Ishikawa (cell line): ENCODE measurements at regions not wholly inside any gene's neighbourhood (a gene's known extent, or its start where the extent isn't known, plus 50 kb on each side); places are given as distances from the start of the nearest gene placed in this dataset.

Experiments
- CEBPB ChIP-seq: IDR thresholded peaks from 2 replicates; pipeline ENCODE4 v1.6.1; 2012
- CREB1 ChIP-seq: IDR thresholded peaks from 2 replicates; pipeline ENCODE4 v1.6.1; 2012; ENCODE audit warnings: low read depth
- EGR1 ChIP-seq: IDR thresholded peaks from 2 replicates; pipeline ENCODE4 v1.6.1; 2012
- EP300 ChIP-seq: IDR thresholded peaks from 2 replicates; pipeline ENCODE4 v1.6.1; 2012; ENCODE audit warnings: borderline replicate concordance
- FOXM1 ChIP-seq: IDR thresholded peaks from 2 replicates; pipeline ENCODE4 v1.6.1; 2012; ENCODE audit warnings: low read depth, borderline replicate concordance
- NFIC ChIP-seq: IDR thresholded peaks from 2 replicates; pipeline ENCODE4 v1.6.1; 2012
- RAD21 ChIP-seq: IDR thresholded peaks from 2 replicates; pipeline ENCODE4 v1.6.1; 2012; ENCODE audit warnings: low read depth
- TAF1 ChIP-seq: IDR thresholded peaks from 2 replicates; pipeline ENCODE4 v1.6.1; 2012; ENCODE audit warnings: low read depth, mild to moderate bottlenecking
- TCF12 ChIP-seq: IDR thresholded peaks from 2 replicates; pipeline ENCODE4 v1.6.1; 2012; ENCODE audit warnings: low read depth
- TEAD4 ChIP-seq: IDR thresholded peaks from 2 replicates; pipeline ENCODE4 v1.6.1; 2012
- YY1 ChIP-seq: IDR thresholded peaks from 2 replicates; pipeline ENCODE4 v1.6.1; 2012; ENCODE audit warnings: low read depth
- ZBTB7A ChIP-seq: IDR thresholded peaks from 2 replicates; pipeline ENCODE4 v1.6.1; 2012; ENCODE audit warnings: low read depth
- TF ChIP-seq, protein P1 (sequence below): IDR thresholded peaks from 2 replicates; pipeline ENCODE4 v1.6.1; 2012; ENCODE audit warnings: low read depth, mild to moderate bottlenecking
- TF ChIP-seq, protein P2 (sequence below): IDR thresholded peaks from 2 replicates; pipeline ENCODE4 v1.6.1; 2012
- TF ChIP-seq, protein P3 (sequence below): IDR thresholded peaks from 2 replicates; pipeline ENCODE4 v1.6.1; 2012

GRCh38 chr6:92371211-92372208 is 1047.8 kb downstream of the EPHA7 start:
- no peak for TF ChIP-seq FOXM1
- TF ChIP-seq EGR1: no peak
- no peak for TF ChIP-seq CEBPB
- TF ChIP-seq, protein P1, sequence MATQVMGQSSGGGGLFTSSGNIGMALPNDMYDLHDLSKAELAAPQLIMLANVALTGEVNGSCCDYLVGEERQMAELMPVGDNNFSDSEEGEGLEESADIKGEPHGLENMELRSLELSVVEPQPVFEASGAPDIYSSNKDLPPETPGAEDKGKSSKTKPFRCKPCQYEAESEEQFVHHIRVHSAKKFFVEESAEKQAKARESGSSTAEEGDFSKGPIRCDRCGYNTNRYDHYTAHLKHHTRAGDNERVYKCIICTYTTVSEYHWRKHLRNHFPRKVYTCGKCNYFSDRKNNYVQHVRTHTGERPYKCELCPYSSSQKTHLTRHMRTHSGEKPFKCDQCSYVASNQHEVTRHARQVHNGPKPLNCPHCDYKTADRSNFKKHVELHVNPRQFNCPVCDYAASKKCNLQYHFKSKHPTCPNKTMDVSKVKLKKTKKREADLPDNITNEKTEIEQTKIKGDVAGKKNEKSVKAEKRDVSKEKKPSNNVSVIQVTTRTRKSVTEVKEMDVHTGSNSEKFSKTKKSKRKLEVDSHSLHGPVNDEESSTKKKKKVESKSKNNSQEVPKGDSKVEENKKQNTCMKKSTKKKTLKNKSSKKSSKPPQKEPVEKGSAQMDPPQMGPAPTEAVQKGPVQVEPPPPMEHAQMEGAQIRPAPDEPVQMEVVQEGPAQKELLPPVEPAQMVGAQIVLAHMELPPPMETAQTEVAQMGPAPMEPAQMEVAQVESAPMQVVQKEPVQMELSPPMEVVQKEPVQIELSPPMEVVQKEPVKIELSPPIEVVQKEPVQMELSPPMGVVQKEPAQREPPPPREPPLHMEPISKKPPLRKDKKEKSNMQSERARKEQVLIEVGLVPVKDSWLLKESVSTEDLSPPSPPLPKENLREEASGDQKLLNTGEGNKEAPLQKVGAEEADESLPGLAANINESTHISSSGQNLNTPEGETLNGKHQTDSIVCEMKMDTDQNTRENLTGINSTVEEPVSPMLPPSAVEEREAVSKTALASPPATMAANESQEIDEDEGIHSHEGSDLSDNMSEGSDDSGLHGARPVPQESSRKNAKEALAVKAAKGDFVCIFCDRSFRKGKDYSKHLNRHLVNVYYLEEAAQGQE: no peak
- TF ChIP-seq, protein P2, sequence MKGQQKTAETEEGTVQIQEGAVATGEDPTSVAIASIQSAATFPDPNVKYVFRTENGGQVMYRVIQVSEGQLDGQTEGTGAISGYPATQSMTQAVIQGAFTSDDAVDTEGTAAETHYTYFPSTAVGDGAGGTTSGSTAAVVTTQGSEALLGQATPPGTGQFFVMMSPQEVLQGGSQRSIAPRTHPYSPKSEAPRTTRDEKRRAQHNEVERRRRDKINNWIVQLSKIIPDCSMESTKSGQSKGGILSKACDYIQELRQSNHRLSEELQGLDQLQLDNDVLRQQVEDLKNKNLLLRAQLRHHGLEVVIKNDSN: no peak
- TF ChIP-seq, protein P3, sequence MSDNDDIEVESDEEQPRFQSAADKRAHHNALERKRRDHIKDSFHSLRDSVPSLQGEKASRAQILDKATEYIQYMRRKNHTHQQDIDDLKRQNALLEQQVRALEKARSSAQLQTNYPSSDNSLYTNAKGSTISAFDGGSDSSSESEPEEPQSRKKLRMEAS: no peak
- TF ChIP-seq TEAD4: no peak
- no peak for TF ChIP-seq RAD21
- TF ChIP-seq YY1: no peak
- no peak for TF ChIP-seq TAF1
- TF ChIP-seq TCF12: no peak
- TF ChIP-seq CREB1: no peak
- TF ChIP-seq EP300: no peak
- TF ChIP-seq NFIC: no peak

DNA sequence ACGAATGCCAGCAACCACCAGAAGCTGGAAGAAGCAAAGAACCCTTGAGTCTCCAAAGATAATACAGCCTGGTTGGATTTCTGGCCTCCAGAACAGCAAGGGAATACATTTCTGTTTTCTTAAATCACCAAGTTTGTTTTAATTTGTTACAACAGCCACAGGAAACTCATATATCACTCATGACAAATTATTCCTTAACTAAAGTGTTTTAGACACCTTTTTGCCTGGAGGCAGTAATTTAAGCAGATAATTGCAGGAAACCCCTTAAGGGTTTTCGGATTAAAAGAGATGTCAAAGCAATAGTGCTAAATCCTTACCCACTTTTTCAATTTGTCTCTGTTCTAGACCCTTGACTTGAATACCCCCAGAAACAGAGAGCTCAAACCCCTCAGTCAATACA is 1050.0 kb downstream of the EPHA7 start:
- TF ChIP-seq FOXM1 (no peak), YY1 (no peak), RAD21 (no peak), TEAD4 (no peak)
- TF ChIP-seq, protein P1: no peak

GRCh38 chr6:92364948-92365541 is 1054.3 kb downstream of the EPHA7 start:
- TF ChIP-seq TAF1: no peak
- TF ChIP-seq, protein P1: no peak
- TF ChIP-seq NFIC: no peak
- no peak for TF ChIP-seq TEAD4
- TF ChIP-seq YY1: no peak
- TF ChIP-seq ZBTB7A: no peak
- TF ChIP-seq, protein P2: no peak
- TF ChIP-seq, protein P3: no peak
- TF ChIP-seq CREB1: no peak
- TF ChIP-seq TCF12: no peak
- no peak for TF ChIP-seq RAD21
- no peak for TF ChIP-seq EP300
- TF ChIP-seq FOXM1: no peak
- TF ChIP-seq CEBPB: no peak
- TF ChIP-seq EGR1: no peak

- TF ChIP-seq ZBTB7A (no peak), YY1 (no peak), NFIC (no peak), CREB1 (no peak), TCF12 (no peak), EGR1 (no peak), RAD21 (no peak), EP300 (no peak), CEBPB (no peak), FOXM1 (no peak), TAF1 (no peak), TEAD4 (no peak)
- TF ChIP-seq, protein P2: no peak
- TF ChIP-seq, protein P3: no peak
- TF ChIP-seq, protein P1: no peak
Observed at GRCh38 chr6:92363111-92363510, 1056.2 kb downstream of the EPHA7 start.
